ENCODE measurements at regions not wholly inside any gene's neighbourhood (a gene's known extent, or its start where the extent isn't known, plus 50 kb on each side); places are given as distances from the start of the nearest gene placed in this dataset.

DNA sequence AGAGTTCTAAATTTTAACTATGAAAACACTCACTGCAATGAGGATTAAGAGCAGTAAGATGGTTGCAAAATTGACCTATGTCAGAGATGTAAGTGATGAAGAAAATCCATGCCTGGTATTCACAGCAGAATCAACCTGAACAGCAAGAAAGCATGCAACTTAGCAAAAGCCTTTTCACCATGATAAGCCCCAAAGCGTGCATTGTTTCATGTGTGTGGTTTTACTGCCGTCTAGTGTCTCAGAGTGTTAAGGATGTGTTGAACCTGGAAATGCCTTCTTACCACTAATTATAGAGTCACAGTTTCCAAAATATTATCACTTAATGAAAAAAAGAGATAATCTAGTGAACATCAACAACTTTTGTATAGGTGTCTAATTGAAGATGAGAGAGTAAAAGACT lies 415.2 kb upstream of the TRPC7 start:
- TF ChIP-seq CTCF (IDR thresholded peaks at IDR 0.05) = no peak
- TF ChIP-seq EZH2 (IDR thresholded peaks at IDR 0.05; ENCODE audit: borderline replicate concordance, insufficient read depth, low read depth, low read length, poor library complexity, severe bottlenecking) = no peak
